Coronary artery (tissue), 2 donors: ENCODE measurements at regions not wholly inside any gene's neighbourhood (a gene's known extent, or its start where the extent isn't known, plus 50 kb on each side); places are given as distances from the start of the nearest gene placed in this dataset.

Experiments used
- DNase-seq: peaks from one replicate; pipeline ENCODE4 v3.0.0-alpha.2; 2017; ENCODE audit warnings: low spot score
- H3K27ac ChIP-seq, 2 donors: fragments of 200-600 bp; sonication (generic); one replicate each; pipeline ENCODE4 v1.5.1; 2016 to 2019
- H3K4me3 ChIP-seq: fragments of 200-600 bp; sonication (generic); 2 replicates; pipeline ENCODE4 v1.5.1; 2016; ENCODE audit warnings: mild to moderate bottlenecking, moderate library complexity
- TF ChIP-seq, protein P1 (sequence below): fragments of 200-600 bp; sonication (generic); IDR thresholded peaks from one replicate; pipeline ENCODE4 v1.5.1; 2019; ENCODE audit warnings: antibody characterized with exemption

DNA sequence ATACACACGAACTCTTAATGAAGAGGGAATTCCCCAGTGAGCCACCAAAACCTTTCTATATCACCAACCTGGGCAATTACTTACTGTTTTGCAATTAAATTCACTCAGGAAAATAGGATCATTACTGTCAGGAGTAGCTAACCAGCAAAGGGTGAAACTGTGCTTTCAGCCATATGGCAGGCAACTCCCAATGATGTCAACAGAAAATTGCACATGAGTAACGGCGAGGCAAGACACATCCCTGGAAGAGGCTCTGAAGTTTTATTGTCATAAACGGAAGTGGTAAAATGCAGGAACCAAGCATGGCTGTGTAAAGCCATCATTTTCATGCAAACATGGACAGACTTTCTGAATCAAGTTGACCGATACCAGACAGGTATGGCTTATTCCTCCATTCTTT is 548.9 kb upstream of the AUTS2 start:
- H3K4me3 ChIP-seq = no peak overlapping the region
- H3K27ac ChIP-seq = no peak overlapping the region
- no peak for DNase-seq
- TF ChIP-seq, protein P1, sequence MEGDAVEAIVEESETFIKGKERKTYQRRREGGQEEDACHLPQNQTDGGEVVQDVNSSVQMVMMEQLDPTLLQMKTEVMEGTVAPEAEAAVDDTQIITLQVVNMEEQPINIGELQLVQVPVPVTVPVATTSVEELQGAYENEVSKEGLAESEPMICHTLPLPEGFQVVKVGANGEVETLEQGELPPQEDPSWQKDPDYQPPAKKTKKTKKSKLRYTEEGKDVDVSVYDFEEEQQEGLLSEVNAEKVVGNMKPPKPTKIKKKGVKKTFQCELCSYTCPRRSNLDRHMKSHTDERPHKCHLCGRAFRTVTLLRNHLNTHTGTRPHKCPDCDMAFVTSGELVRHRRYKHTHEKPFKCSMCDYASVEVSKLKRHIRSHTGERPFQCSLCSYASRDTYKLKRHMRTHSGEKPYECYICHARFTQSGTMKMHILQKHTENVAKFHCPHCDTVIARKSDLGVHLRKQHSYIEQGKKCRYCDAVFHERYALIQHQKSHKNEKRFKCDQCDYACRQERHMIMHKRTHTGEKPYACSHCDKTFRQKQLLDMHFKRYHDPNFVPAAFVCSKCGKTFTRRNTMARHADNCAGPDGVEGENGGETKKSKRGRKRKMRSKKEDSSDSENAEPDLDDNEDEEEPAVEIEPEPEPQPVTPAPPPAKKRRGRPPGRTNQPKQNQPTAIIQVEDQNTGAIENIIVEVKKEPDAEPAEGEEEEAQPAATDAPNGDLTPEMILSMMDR = no peak

DNA sequence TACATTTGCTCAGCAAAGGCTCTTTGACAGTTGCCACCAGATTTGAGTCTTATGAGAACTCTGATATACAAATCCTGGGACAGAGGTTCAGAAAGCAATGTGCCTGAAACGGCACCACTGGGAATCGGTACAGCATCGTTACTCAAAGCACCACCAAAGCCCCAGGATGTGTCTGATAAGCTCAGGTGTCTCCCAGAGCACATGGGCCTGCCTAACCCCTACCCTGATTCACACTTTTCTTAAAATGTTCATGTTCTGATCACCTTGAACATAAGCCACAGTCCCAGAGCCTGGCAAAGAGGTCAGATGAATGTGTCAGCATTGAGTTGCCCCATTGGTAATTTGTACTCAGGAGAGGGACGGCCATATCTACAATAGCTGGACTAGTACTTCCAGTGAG is 545.8 kb upstream of the AUTS2 start:
- no peak overlapping the region for H3K27ac ChIP-seq
- no peak for DNase-seq
- no peak overlapping the region for H3K4me3 ChIP-seq
- TF ChIP-seq, protein P1 = no peak

DNA sequence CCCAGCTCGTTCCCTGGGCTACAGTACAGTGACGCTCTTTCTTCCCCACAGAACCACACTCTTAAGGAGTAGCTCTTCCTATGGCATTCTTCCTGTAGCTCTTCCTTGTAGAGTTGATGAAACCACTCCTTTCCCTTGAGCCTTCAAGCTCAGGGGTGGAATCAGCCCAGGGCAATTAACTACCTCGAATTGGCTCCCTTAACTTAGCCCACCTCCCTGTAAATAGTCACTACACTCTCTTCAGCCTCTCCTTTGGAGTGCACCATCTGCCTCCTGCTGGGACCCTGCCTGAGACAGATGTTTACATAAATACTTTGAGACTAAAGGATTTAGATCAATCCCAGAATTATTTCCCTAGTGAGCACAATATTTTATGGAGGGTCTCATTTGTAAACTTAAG is 537.8 kb upstream of the AUTS2 start:
- no peak overlapping the region for H3K27ac ChIP-seq
- DNase-seq = no peak
- no peak overlapping the region for H3K4me3 ChIP-seq
- TF ChIP-seq, protein P1 = no peak

DNA sequence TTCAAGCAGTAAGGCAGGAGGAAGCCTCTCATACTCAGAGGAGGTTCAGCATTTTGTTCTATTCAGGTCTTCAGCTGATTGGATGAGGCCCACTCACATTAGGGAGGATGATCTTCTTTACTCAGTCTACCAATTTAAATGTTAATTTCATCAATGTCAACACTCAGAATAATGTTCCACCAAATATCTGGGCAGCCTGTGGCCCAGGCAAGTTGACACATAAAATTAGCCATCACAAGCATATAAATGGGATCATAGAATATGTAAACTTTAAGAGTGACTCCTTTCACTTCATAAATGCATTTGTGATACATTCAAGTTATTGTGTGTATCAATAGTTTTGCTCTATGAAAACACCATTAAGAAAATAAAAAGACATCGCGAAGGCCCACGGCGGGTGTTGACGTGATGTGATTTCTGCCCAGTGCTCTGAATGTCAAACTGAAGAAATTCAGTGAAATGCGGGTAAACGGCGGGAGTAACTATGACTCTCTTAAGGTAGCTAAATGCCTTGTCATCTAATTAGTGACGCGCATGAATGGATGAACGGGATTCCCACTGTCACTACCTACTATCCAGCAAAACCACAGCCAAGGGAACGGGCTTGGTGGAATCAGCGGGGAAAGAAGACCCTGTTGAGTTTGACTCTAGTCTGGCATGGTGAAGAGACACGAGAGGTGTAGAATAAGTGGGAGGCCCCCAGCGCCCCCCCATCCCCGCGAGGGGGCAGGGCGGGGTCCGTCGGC is 536.1 kb upstream of the AUTS2 start:
- DNase-seq = no peak
- Histone ChIP-seq H3K27ac (no peak overlapping the region), H3K4me3 (no peak overlapping the region)
- TF ChIP-seq, protein P1 = no peak

DNA sequence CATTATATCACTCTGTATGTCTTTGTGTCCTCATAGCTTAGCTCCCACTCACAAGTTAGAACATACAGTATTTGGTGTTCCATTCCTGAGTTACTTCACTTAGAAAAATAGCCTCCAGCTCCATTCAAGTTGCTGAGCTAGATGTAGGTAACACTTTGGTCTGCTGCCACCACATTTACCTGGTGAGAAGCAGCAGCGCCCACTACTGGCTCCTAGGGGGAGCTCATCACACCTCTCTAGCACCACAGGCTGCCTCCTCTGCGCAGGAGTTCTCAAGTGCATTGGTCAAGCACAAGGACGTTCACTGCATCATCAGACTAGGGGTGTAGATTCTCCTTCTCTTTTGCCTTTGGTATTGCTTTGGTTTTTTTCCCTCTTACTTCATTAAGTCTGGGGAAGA is 530.9 kb upstream of the AUTS2 start:
- Histone ChIP-seq H3K4me3 (no peak overlapping the region), H3K27ac (no peak overlapping the region)
- DNase-seq = no peak
- TF ChIP-seq, protein P1 = no peak

DNA sequence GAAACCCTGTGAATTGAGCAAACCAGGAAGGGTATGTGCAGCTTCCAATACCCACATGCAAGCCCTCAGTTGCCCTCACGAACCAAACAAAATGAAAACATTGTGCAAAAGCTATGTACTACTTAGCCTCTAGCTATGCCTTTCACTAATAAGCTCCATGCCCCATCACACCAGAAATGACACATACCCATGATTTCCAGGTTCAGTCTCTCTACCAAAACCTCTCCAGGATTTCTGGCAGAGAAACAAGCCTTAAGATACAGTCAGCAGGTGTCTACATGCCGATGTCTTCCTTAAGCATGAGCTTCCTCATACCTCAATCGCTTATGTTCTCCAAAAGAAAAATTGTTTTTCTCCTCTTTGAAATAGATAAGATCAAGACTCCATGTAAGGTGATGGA is 527.8 kb upstream of the AUTS2 start:
- TF ChIP-seq, protein P1 = no peak
- Histone ChIP-seq H3K27ac (no peak overlapping the region), H3K4me3 (no peak overlapping the region)
- no peak for DNase-seq

DNA sequence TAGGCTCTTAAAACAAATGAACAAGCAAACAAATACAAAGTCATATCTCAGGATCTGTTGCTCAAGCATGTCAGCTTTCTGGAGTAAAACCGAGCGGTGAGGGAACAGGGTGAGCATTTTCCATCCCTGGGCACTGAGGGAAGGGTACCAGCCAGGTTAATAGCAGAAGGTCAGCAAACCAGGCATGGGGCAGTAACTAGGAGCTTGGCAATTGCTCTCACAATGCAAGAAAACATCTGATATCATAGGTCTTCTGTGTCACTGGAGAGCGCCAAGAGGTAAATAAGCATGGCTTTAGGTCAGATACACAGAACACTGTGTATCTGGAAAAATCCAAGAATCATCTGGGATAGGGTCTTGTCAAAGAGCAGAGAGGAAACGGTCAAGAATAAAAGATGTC is 521.7 kb upstream of the AUTS2 start:
- DNase-seq = no peak
- no peak overlapping the region for H3K4me3 ChIP-seq
- TF ChIP-seq, protein P1 = no peak
- no peak overlapping the region for H3K27ac ChIP-seq
